PFSK-1 (cell line): ENCODE measurements at regions not wholly inside any gene's neighbourhood (a gene's known extent, or its start where the extent isn't known, plus 50 kb on each side); places are given as distances from the start of the nearest gene placed in this dataset.

Experiments used
- POLR2AphosphoS5 ChIP-seq: IDR thresholded peaks from 2 replicates; pipeline ENCODE4 v1.6.1; 2012; ENCODE audit warnings: low read depth, mild to moderate bottlenecking, control low read depth, low read length, moderate library complexity
- TAF1 ChIP-seq: IDR thresholded peaks from 2 replicates; pipeline ENCODE4 v1.6.1; 2012; ENCODE audit warnings: low read length, control low read depth, borderline replicate concordance; ENCODE audit not compliant: insufficient read depth

DNA sequence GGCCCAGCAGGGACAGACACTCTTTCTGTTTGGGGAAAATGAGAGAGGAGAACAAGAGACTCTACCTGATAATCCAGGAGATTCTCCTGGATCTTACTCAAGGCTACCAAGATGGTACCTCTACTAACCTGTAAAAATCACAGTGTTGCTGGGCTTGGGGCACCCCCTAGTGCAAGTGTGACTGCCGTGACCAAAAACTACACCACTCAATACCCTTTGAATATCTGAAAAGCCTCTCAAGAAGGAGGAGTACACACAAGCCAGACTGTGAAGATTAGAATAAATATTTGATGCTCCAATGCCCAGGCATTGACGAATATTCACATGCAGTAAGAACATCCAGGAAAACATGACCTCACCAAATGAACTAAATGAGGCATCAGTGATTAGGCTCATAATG, 965.4 kb downstream of the LRFN5 start:
- no peak for TF ChIP-seq POLR2AphosphoS5
- no peak for TF ChIP-seq TAF1
